Tibial nerve (tissue), 4 donors: ENCODE measurements at regions not wholly inside any gene's neighbourhood (a gene's known extent, or its start where the extent isn't known, plus 50 kb on each side); places are given as distances from the start of the nearest gene placed in this dataset.

Source experiments
- DNase-seq, 2 donors: peaks; one replicate each; pipeline ENCODE4 v3.0.0-alpha.2; 2019; ENCODE audit warnings: low spot score in 2 of 2
- H3K27ac ChIP-seq, 4 donors: fragments of 200-600 bp; sonication (generic) in 3 of 4; one replicate each; pipeline ENCODE4 v1.5.1; 2017 to 2019; ENCODE audit warnings: mild to moderate bottlenecking in 1 of 4
- H3K27me3 ChIP-seq, 2 donors: fragments of 200-600 bp; sonication (generic) in 1 of 2; one replicate each; pipeline versions ENCODE4 v1.5.1 to v1.6.0; 2017 to 2019
- H3K36me3 ChIP-seq, 3 donors: fragments of 200-600 bp; sonication (generic); one replicate each; pipeline ENCODE4 v1.5.1; 2018 to 2019
- H3K4me1 ChIP-seq, 4 donors: fragments of 200-600 bp; sonication (generic) in 3 of 4; one replicate each; pipeline ENCODE4 v1.5.1; 2017 to 2019
- H3K4me3 ChIP-seq, 4 donors: fragments of 200-600 bp; sonication (generic) in 3 of 4; one replicate each; pipeline ENCODE4 v1.5.1; 2017 to 2019; ENCODE audit warnings: mild to moderate bottlenecking in 1 of 4, moderate library complexity in 1 of 4
- H3K9me3 ChIP-seq, 4 donors: fragments of 200-600 bp; sonication (generic) in 3 of 4; one replicate each; pipeline ENCODE4 v1.5.1; 2017 to 2019
- EP300 ChIP-seq, 2 donors: sonication (generic); formaldehyde crosslinking; IDR thresholded peaks; one replicate each; pipeline ENCODE4 v1.6.1; 2017; ENCODE audit warnings: antibody characterized with exemption in 2 of 2, mild to moderate bottlenecking in 1 of 2
- POLR2A ChIP-seq, 2 donors: fragments of 450-650 bp; IDR thresholded peaks; one replicate each; pipeline ENCODE4 v1.6.1; 2017; ENCODE audit warnings: antibody characterized with exemption in 2 of 2, mild to moderate bottlenecking in 2 of 2, moderate library complexity in 2 of 2
- WGBS, 2 donors: methylation state at CpG; one replicate each; pipeline ENCODE4 v1.1.5; 2018; 5-methylcytosine and 5-hydroxymethylcytosine counted together
- TF ChIP-seq, protein P1 (sequence below), 5 experiments: fragments of 200-600 bp in 3 of 5; fragments of 450-650 bp in 2 of 5; sonication (generic) in 3 of 5; IDR thresholded peaks; one replicate each; pipeline ENCODE4 v1.5.1; 2016 to 2019; ENCODE audit warnings: antibody characterized with exemption in 5 of 5, mild to moderate bottlenecking in 3 of 5, moderate library complexity in 2 of 5

DNA sequence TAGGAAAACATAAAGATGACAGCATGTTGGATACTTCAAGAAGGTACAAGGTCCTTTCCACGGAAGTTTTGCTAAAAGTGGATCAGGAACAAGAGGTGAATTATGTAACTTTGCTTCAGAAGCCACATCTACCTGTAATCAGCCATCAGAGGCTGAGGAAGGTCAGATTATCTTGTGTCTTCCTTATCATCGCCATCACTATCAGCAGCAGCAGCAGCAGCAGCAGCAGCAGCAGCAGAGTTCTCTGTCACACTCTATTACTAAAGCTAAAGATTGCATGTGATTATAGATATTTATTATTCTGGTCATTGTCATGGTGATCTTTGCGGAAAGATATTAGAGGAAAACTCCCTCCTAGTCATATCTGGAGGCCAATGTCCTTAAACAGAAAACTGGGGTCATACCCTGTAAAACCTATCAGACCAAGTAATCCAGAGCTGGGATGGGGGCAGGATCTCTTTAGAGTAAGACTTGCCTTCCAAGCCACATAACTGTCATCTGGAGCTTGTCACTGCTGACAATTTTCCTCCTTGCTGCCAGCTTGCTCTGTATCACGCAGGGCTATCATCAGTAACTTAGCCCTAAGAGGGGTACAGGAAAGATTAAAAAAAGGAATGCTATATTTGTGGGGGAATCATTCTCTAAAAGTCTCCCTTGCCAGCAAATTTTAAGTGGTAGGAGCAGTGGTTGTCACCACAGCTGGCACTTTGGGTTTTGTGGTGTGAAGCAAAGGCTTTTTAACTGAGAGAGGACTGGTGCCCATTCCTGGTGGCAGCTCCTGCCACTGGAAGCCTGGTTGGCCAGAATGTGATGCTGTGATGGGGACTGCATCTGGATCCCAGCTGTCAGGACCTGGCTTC, 130.9 kb upstream of the RASGRP1 start:
- no peaks in the 10 kb centered on the region for H3K27me3 ChIP-seq
- no peaks in the 10 kb centered on the region for H3K36me3 ChIP-seq
- WGBS, 2 donors = 92 to 95% methylated on average over 4 of the region's 4 CpGs
- H3K4me3 ChIP-seq = no peak overlapping the region
- H3K27ac ChIP-seq = no peak overlapping the region
- no peak for DNase-seq
- no peaks in the 10 kb centered on the region for H3K9me3 ChIP-seq
- TF ChIP-seq EP300 (IDR thresholded peaks at IDR 0.05) (no peak), POLR2A (IDR thresholded peaks at IDR 0.05) (no peak)
- TF ChIP-seq, protein P1, sequence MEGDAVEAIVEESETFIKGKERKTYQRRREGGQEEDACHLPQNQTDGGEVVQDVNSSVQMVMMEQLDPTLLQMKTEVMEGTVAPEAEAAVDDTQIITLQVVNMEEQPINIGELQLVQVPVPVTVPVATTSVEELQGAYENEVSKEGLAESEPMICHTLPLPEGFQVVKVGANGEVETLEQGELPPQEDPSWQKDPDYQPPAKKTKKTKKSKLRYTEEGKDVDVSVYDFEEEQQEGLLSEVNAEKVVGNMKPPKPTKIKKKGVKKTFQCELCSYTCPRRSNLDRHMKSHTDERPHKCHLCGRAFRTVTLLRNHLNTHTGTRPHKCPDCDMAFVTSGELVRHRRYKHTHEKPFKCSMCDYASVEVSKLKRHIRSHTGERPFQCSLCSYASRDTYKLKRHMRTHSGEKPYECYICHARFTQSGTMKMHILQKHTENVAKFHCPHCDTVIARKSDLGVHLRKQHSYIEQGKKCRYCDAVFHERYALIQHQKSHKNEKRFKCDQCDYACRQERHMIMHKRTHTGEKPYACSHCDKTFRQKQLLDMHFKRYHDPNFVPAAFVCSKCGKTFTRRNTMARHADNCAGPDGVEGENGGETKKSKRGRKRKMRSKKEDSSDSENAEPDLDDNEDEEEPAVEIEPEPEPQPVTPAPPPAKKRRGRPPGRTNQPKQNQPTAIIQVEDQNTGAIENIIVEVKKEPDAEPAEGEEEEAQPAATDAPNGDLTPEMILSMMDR (IDR thresholded peaks at IDR 0.05) = no peak
- H3K4me1 ChIP-seq = peaks cover 0 to 6% (median 0%) of the 10 kb centered on the region in 4 donors

DNA sequence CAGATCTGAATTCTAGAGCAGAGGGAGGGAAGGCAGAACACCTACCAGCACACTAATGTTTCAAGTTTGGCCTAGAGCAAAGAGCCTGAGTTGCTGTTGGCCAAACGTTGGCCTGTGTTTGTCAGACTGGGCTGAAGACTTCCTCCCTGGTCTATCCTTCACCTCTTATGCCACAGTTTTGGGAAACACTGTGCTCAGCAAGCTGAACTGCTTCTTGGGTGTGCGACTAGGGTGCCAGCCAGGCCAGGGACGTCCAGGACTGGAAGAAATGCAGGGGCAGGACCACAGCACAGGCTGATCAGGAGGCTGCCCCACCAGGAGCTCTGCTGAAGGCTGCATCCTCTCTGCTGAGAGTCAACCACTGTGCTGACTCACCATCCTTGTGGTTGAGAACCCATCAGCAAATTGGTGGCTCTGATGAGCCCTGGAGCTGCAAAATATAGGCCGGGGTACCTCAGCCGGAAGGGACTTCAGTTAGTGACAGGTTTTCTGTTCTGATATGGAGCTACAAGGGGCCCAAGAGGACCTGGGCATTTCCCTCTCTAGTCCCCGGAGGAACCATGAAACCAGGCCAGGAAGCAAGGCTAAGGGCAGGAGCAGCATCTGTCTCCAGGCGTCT, 131.6 kb upstream of the RASGRP1 start:
- H3K27me3 ChIP-seq = no peaks in the 10 kb centered on the region
- no peak overlapping the region for H3K27ac ChIP-seq
- no peak for DNase-seq
- TF ChIP-seq, protein P1 (IDR thresholded peaks at IDR 0.05) = no peak
- TF ChIP-seq EP300 (IDR thresholded peaks at IDR 0.05) = no peak
- H3K36me3 ChIP-seq = no peaks in the 10 kb centered on the region
- H3K4me3 ChIP-seq = no peak overlapping the region
- WGBS, 2 donors = 70 to 77% methylated on average over 7 of the region's 7 CpGs
- no peaks in the 10 kb centered on the region for H3K9me3 ChIP-seq
- H3K4me1 ChIP-seq = peaks cover 0 to 1% (median 0%) of the 10 kb centered on the region in 4 donors

DNA sequence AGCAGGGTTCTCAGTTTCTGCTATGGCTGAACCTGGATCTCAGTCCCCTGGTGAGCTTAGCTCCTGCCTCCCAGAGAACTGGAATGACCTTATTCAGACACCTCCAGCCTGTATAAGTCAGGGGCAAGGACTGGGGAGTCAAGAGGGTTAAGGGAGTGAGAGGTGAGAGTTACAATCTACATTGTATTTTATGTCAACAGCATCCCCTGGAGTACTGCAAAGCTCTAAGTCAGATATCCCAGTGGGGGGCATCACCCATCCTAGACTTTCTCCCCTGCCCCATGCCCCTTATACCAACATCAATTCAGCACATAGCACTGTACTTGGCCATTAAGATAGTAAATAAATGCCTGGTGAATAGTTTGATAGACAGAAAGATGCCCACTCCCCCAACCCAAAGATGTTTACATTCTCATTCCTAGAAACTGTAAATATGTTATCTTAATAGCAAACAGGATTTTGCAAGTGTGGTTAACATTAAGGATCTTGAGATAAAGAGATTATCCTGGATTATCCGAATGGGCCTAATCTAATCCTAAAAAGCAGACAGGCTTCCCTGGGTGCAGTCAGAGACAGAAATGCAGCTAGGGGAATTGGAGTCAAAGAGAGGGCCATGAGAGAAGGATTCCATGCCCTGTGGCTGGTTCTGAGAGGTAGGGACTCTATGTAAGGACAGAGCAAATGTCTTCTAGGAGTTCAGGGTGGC, 132.3 kb upstream of the RASGRP1 start:
- no peak overlapping the region for H3K27ac ChIP-seq
- H3K9me3 ChIP-seq = no peaks in the 10 kb centered on the region
- no peaks in the 10 kb centered on the region for H3K4me1 ChIP-seq
- no peaks in the 10 kb centered on the region for H3K36me3 ChIP-seq
- H3K4me3 ChIP-seq = no peak overlapping the region
- DNase-seq = no peak
- TF ChIP-seq, protein P1 (IDR thresholded peaks at IDR 0.05) = no peak
- no peak for TF ChIP-seq POLR2A (IDR thresholded peaks at IDR 0.05)
- TF ChIP-seq EP300 (IDR thresholded peaks at IDR 0.05) = no peak
- H3K27me3 ChIP-seq = no peaks in the 10 kb centered on the region
- 79 to 83% methylated on average over 1 of the region's 1 CpG for WGBS, 2 donors

DNA sequence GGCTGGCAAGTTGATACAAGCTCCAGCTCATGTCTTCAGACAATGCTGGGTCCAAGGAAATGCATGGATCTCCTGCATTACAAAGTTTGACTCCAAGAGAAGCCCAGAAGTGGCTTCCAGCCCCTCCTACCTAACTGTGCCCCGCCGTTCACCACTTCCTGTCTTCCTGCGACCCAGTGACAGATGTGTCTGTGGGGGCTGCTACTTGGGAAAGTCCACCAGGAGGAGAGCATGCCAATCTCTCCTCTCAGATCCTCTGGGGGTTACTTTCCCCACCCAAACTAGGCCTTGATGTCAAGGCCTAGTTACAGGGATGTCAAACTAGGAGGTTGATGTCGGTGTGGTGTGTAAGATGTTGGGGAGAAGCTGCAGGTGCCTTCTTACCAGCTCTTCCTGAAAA, 133.6 kb upstream of the RASGRP1 start:
- no peaks in the 10 kb centered on the region for H3K27me3 ChIP-seq
- no peaks in the 10 kb centered on the region for H3K36me3 ChIP-seq
- WGBS, 2 donors = 68 to 75% methylated on average over 2 to 4 of the region's 4 CpGs
- no peak overlapping the region for H3K27ac ChIP-seq
- no peak overlapping the region for H3K4me3 ChIP-seq
- H3K9me3 ChIP-seq = no peaks in the 10 kb centered on the region
- DNase-seq = no peak
- no peaks in the 10 kb centered on the region for H3K4me1 ChIP-seq
- TF ChIP-seq, protein P1 (IDR thresholded peaks at IDR 0.05) = no peak
- no peak for TF ChIP-seq POLR2A (IDR thresholded peaks at IDR 0.05)
- TF ChIP-seq EP300 (IDR thresholded peaks at IDR 0.05) = no peak
